Trophoblast cell (in vitro differentiated cells and primary cell): ENCODE measurements at regions not wholly inside any gene's neighbourhood (a gene's known extent, or its start where the extent isn't known, plus 50 kb on each side); places are given as distances from the start of the nearest gene placed in this dataset.

Source experiments
- DNase-seq, 2 donors: peaks; one replicate each; pipeline ENCODE4 v3.0.0-alpha.2; 2016
- H2AFZ ChIP-seq: 2 replicates; pipeline ENCODE4 v1.6.1; 2013; ENCODE audit warnings: low read length, moderate library complexity, mild to moderate bottlenecking; ENCODE audit not compliant: insufficient read depth, poor library complexity
- H2AK5ac ChIP-seq: 2 replicates; pipeline ENCODE4 v1.6.1; 2013; ENCODE audit warnings: mild to moderate bottlenecking, low read length
- H2BK120ac ChIP-seq: 2 replicates; pipeline ENCODE4 v1.6.1; 2013; ENCODE audit warnings: low read length, mild to moderate bottlenecking, moderate library complexity; ENCODE audit not compliant: insufficient read depth, poor library complexity
- H2BK12ac ChIP-seq: 2 replicates; pipeline ENCODE4 v1.6.1; 2013; ENCODE audit warnings: mild to moderate bottlenecking, low read length, moderate library complexity
- H2BK5ac ChIP-seq: 2 replicates; pipeline ENCODE4 v1.6.1; 2013; ENCODE audit warnings: low read length, low read depth, moderate library complexity, mild to moderate bottlenecking; ENCODE audit not compliant: poor library complexity
- H3K14ac ChIP-seq: 2 replicates; pipeline ENCODE4 v1.6.1; 2013; ENCODE audit warnings: mild to moderate bottlenecking, low read length
- H3K18ac ChIP-seq: 2 replicates; pipeline ENCODE4 v1.6.1; 2013; ENCODE audit warnings: mild to moderate bottlenecking, low read length
- H3K23ac ChIP-seq: 2 replicates; pipeline ENCODE4 v1.6.1; 2013; ENCODE audit warnings: low read length
- H3K27ac ChIP-seq: 2 replicates; pipeline ENCODE4 v1.5.1; 2013; ENCODE audit warnings: low read depth, mild to moderate bottlenecking, inconsistent platforms, low read length, moderate library complexity
- H3K27me3 ChIP-seq: 2 replicates; pipeline ENCODE4 v1.6.1; 2013; ENCODE audit warnings: inconsistent platforms, mild to moderate bottlenecking, low read length, moderate library complexity; ENCODE audit not compliant: insufficient read depth
- H3K36me3 ChIP-seq, 2 experiments: 1 replicate in 1 of 2; 2 replicates in 1 of 2; pipeline ENCODE4 v1.6.1; 2013; ENCODE audit warnings: low read length in 2 of 2, mild to moderate bottlenecking in 2 of 2, moderate library complexity in 1 of 2; ENCODE audit not compliant: insufficient read depth in 2 of 2, control insufficient read depth in 1 of 2
- H3K4ac ChIP-seq: 2 replicates; pipeline ENCODE4 v1.6.1; 2013; ENCODE audit warnings: low read depth, mild to moderate bottlenecking, low read length, moderate library complexity
- H3K4me1 ChIP-seq, 2 experiments: 1 replicate in 1 of 2; 2 replicates in 1 of 2; pipeline ENCODE4 v1.6.1; 2013; ENCODE audit warnings: low read length in 2 of 2, mild to moderate bottlenecking in 2 of 2, moderate library complexity in 1 of 2; ENCODE audit not compliant: insufficient read depth in 2 of 2, control insufficient read depth in 1 of 2
- H3K4me2 ChIP-seq: 2 replicates; pipeline ENCODE4 v1.6.1; 2013; ENCODE audit warnings: inconsistent platforms, mild to moderate bottlenecking, low read length, moderate library complexity
- H3K4me3 ChIP-seq: 2 replicates; pipeline ENCODE4 v1.5.1; 2013; ENCODE audit warnings: mild to moderate bottlenecking, low read depth, low read length, inconsistent platforms
- H3K79me1 ChIP-seq: one replicate; pipeline ENCODE4 v1.6.1; 2013; ENCODE audit warnings: low read length
- H3K79me2 ChIP-seq: 2 replicates; pipeline ENCODE4 v1.6.1; 2013; ENCODE audit warnings: low read length, mild to moderate bottlenecking; ENCODE audit not compliant: control insufficient read depth, insufficient read depth, poor library complexity
- H3K9ac ChIP-seq: 2 replicates; pipeline ENCODE4 v1.6.1; 2013; ENCODE audit warnings: mild to moderate bottlenecking, low read length
- H3K9me3 ChIP-seq: 2 replicates; pipeline ENCODE4 v1.6.1; 2013; ENCODE audit warnings: low read depth, mild to moderate bottlenecking, control low read depth, inconsistent platforms, low read length; ENCODE audit not compliant: insufficient read depth
- H4K12ac ChIP-seq: 2 replicates; pipeline ENCODE4 v1.6.1; 2013; ENCODE audit warnings: low read depth, mild to moderate bottlenecking, low read length, moderate library complexity
- H4K8ac ChIP-seq: 2 replicates; pipeline ENCODE4 v1.6.1; 2013; ENCODE audit warnings: low read depth, mild to moderate bottlenecking, low read length, moderate library complexity
- H4K91ac ChIP-seq: one replicate; pipeline ENCODE4 v1.6.1; 2013; ENCODE audit warnings: low read depth, mild to moderate bottlenecking, low read length, moderate library complexity
- WGBS: extraction: QIAGEN DNeasy Blood & Tissue Kit; methylation state at CpG from one replicate; pipeline ENCODE4 v1.1.7; 2013; ENCODE audit warnings: missing lambda C conversion rate; ENCODE audit not compliant: insufficient read length, insufficient coverage; ENCODE audit errors: extremely low coverage; 5-methylcytosine and 5-hydroxymethylcytosine counted together

DNA sequence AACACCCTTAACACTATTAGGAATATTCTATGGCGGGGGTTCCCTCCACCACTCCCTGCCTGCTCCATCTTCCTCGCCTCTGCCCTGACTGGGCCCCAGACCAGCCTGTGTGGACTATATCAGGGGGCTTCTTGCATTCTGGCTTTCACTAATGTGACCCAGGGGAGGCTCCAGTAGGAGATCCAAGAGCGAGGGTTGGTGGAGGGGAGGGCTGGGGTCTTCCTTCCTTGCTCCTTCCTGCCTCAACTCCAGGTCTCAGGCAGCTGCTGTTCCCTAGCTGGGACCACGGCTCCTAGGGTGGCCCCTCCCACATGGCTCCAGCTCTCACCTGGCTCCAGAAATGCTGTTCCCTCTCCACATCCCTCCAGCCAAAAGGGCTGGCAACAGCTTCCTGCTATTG is 257.4 kb downstream of the MATN1 start:
- Histone ChIP-seq H3K9ac (no peak overlapping the region), H3K18ac (no peak overlapping the region), H3K4me2 (no peak overlapping the region), H4K8ac (no peak overlapping the region), H3K9me3 (peaks cover 6% of the 10 kb centered on the region), H3K4me3 (no peak overlapping the region), H2AFZ (no peak overlapping the region), H3K27ac (no peak overlapping the region), H2AK5ac (no peak overlapping the region), H4K91ac (no peak overlapping the region), H3K79me1 (no peaks in the 10 kb centered on the region), H4K12ac (no peak overlapping the region), H3K27me3 (no peaks in the 10 kb centered on the region), H3K79me2 (no peaks in the 10 kb centered on the region), H3K14ac (no peak overlapping the region), H2BK5ac (no peak overlapping the region), H3K23ac (no peak overlapping the region), H3K4me1 (no peaks in the 10 kb centered on the region), H2BK12ac (no peak overlapping the region), H3K4ac (no peak overlapping the region), H3K36me3 (no peaks in the 10 kb centered on the region), H2BK120ac (no peak overlapping the region)
- DNase-seq, result no peak
- no CpG with 5 or more reads among the region's 4 CpGs for WGBS

DNA sequence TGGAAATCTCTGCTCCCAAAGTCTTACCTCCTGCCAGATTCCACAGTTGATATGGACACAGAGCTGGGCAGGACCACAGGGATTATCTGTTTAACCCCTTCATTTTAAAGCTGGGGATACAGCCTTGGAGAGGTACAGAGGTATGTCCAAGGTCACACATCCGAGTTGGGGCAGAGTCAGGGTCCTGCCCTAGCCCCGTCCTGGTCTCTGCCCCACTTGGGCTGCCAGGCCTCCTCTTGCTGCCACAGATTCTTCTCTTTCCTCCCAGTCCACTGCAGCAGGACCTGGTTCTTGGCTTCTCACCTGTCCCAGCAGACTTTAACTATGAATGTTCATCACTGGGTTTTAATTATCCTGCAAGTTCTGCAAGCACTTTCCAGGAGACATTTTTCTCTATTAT is 258.3 kb downstream of the MATN1 start:
- Histone ChIP-seq H3K9me3 (peaks cover 13% of the 10 kb centered on the region), H2BK5ac (no peak overlapping the region), H3K4me1 (no peaks in the 10 kb centered on the region), H2AFZ (no peak overlapping the region), H2AK5ac (no peak overlapping the region), H4K91ac (no peak overlapping the region), H4K8ac (no peak overlapping the region), H3K23ac (no peak overlapping the region), H3K18ac (no peak overlapping the region), H3K4ac (no peak overlapping the region), H3K36me3 (no peaks in the 10 kb centered on the region), H4K12ac (no peak overlapping the region), H3K79me2 (no peaks in the 10 kb centered on the region), H3K79me1 (no peaks in the 10 kb centered on the region), H2BK120ac (no peak overlapping the region), H3K4me3 (no peak overlapping the region), H3K27ac (no peak overlapping the region), H3K9ac (no peak overlapping the region), H2BK12ac (no peak overlapping the region), H3K4me2 (no peak overlapping the region), H3K27me3 (no peaks in the 10 kb centered on the region), H3K14ac (no peak overlapping the region)
- no CpG with 5 or more reads among the region's 2 CpGs for WGBS
- DNase-seq, result no peak

DNA sequence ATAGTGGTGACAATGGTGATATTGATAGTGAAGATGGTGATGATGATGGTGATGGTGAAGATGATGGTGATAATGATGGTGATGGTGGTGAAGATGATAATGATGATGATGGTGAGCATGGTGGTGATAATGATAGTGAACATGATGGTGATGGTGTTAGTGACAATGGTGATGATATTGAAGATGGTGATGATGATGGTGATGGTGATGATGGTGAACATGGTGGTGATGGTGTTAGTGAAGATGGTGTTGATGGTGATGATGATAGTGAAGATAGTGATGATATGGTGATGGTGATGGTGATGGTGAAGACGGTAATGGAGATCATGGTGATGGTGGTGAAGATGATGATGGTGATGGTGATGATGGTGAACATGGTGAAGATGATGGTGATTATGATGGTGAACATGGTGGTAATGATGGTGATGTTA is 259.2 kb downstream of the MATN1 start:
- Histone ChIP-seq H3K36me3 (no peaks in the 10 kb centered on the region), H3K18ac (no peak overlapping the region), H3K9ac (no peak overlapping the region), H3K14ac (no peak overlapping the region), H2BK12ac (no peak overlapping the region), H3K4ac (no peak overlapping the region), H3K9me3 (peaks cover 17% of the 10 kb centered on the region), H2AK5ac (no peak overlapping the region), H3K79me2 (no peaks in the 10 kb centered on the region), H3K79me1 (no peaks in the 10 kb centered on the region), H3K27me3 (no peaks in the 10 kb centered on the region), H3K27ac (no peak overlapping the region), H3K4me3 (no peak overlapping the region), H4K12ac (no peak overlapping the region), H4K91ac (no peak overlapping the region), H3K23ac (no peak overlapping the region), H2BK5ac (no peak overlapping the region), H2BK120ac (no peak overlapping the region), H4K8ac (no peak overlapping the region), H3K4me1 (no peaks in the 10 kb centered on the region), H2AFZ (no peak overlapping the region), H3K4me2 (no peak overlapping the region)
- WGBS, result no CpG with 5 or more reads among the region's 1 CpG
- DNase-seq, result no peak

DNA sequence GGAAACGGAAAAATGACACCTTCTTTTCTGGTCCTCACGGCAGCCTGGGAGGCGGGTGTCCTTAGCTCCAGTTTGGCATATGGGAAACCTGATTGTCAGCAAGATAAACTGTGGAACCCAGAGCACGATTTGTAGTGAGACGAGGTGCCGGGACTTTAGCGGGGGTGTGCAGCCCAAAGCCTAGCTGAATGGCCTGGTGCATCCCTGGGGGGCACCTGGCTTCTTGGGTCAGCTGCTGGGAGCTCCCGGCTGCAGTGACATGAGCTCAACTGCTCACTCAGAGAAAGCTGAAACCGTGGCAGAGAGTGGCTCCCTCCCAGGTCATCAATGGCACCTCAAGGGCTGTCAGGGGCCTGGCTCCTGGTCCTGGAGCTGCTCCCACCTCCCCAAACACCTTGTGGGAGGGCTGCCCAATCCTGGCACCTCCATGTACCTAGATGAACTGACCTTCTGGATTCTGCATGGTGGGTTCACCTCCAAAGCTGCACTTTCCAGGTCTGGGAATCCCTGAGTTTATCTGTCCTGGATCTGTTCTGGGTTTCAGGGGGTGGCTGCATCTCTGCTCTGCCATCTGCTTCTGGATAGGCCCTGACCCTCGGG is 260.5 kb downstream of the MATN1 start:
- Histone ChIP-seq H4K12ac (no peak overlapping the region), H3K4me3 (no peak overlapping the region), H3K79me2 (no peaks in the 10 kb centered on the region), H3K9me3 (peaks cover 15% of the 10 kb centered on the region), H3K18ac (no peak overlapping the region), H3K4me2 (no peak overlapping the region), H3K4ac (no peak overlapping the region), H3K36me3 (no peaks in the 10 kb centered on the region), H3K14ac (no peak overlapping the region), H4K91ac (no peak overlapping the region), H4K8ac (no peak overlapping the region), H3K4me1 (no peaks in the 10 kb centered on the region), H3K27ac (no peak overlapping the region), H3K9ac (no peak overlapping the region), H2AFZ (no peak overlapping the region), H2BK5ac (no peak overlapping the region), H3K79me1 (no peaks in the 10 kb centered on the region), H3K23ac (no peak overlapping the region), H2AK5ac (no peak overlapping the region), H2BK120ac (no peak overlapping the region), H2BK12ac (no peak overlapping the region), H3K27me3 (no peaks in the 10 kb centered on the region)
- no peak for DNase-seq
- WGBS, result no CpG with 5 or more reads among the region's 10 CpGs
